GM06990 (cell line): ENCODE measurements at regions not wholly inside any gene's neighbourhood (a gene's known extent, or its start where the extent isn't known, plus 50 kb on each side); places are given as distances from the start of the nearest gene placed in this dataset.
"Not testable (repeated sequence)": the region's sequence is repeated elsewhere in the genome, so short reads cannot be mapped to it uniquely, and the experiment has no call there.

ENCODE experiments used
- DNase-seq: peaks from one replicate; pipeline ENCODE4 v3.0.0-alpha.2; 2011; ENCODE audit not compliant: insufficient read length; ENCODE audit errors: extremely low read depth
- H3K27me3 ChIP-seq: replicated peaks from 2 replicates; pipeline ENCODE4 v1.6.0; 2011; ENCODE audit warnings: low read length; ENCODE audit not compliant: control insufficient read depth, insufficient read depth
- H3K36me3 ChIP-seq: 2 replicates; pipeline ENCODE4 v1.5.1; 2011; ENCODE audit warnings: low read length; ENCODE audit not compliant: control insufficient read depth, insufficient read depth
- H3K4me3 ChIP-seq: replicated peaks from 2 replicates; pipeline ENCODE4 v1.5.1; 2011; ENCODE audit warnings: low read depth, mild to moderate bottlenecking, control low read depth, low read length
- TF ChIP-seq, protein P1 (sequence below): IDR thresholded peaks from 2 replicates; pipeline ENCODE4 v1.5.1; 2011; ENCODE audit warnings: low read length, control low read depth, mild to moderate bottlenecking, inconsistent platforms; ENCODE audit not compliant: insufficient read depth, poor library complexity, severe bottlenecking

DNA sequence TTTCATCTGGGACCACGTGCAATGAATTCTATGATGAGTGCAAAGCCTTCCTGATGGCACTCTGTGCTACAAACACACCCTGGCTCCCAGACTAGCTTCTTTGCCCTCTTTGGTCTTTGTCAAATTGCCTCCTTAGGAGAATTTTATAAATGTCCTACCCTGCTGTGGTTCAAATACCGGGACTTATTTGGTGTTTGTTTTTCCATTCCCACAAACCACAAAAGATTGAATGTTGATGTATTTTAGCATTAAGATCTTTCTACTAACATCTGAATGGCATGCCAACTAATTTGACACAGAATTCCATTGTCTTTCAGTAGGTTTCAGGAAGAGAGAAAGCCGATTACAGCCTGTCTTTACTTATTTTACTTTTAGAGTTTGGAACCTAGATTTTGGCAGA, 424.2 kb upstream of the SLC35B3 start:
- Histone ChIP-seq H3K36me3 (no peaks in the 10 kb centered on the region), H3K4me3 (no peak overlapping the region), H3K27me3 (no peaks in the 10 kb centered on the region)
- DNase-seq, result no peak
- TF ChIP-seq, protein P1, sequence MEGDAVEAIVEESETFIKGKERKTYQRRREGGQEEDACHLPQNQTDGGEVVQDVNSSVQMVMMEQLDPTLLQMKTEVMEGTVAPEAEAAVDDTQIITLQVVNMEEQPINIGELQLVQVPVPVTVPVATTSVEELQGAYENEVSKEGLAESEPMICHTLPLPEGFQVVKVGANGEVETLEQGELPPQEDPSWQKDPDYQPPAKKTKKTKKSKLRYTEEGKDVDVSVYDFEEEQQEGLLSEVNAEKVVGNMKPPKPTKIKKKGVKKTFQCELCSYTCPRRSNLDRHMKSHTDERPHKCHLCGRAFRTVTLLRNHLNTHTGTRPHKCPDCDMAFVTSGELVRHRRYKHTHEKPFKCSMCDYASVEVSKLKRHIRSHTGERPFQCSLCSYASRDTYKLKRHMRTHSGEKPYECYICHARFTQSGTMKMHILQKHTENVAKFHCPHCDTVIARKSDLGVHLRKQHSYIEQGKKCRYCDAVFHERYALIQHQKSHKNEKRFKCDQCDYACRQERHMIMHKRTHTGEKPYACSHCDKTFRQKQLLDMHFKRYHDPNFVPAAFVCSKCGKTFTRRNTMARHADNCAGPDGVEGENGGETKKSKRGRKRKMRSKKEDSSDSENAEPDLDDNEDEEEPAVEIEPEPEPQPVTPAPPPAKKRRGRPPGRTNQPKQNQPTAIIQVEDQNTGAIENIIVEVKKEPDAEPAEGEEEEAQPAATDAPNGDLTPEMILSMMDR, result no peak

DNA sequence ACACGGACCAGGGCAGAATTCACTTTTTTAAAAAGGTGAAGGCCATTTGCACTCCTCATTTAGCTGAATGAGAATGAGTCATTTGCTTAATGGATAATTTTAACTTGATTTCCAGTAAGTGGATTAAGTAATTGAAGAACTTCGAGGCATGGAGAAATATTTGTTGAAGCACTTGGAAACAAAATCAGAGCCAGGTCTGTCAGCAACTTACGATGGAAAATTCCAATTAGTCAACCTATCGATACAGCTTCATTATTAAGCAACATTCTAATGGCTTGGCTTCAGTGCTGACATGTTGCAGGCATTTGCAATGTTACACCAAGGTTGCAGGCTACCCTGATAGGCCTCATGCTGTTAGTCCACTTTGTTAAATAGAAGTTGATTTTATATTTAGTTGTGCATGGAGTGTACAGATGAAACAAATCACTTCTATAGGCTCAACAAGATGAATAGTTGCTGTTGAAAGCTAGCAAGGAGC, 423.5 kb upstream of the SLC35B3 start:
- no peaks in the 10 kb centered on the region for H3K27me3 ChIP-seq
- TF ChIP-seq, protein P1, result no peak
- no peaks in the 10 kb centered on the region for H3K36me3 ChIP-seq
- no peak overlapping the region for H3K4me3 ChIP-seq
- DNase-seq, result no peak

DNA sequence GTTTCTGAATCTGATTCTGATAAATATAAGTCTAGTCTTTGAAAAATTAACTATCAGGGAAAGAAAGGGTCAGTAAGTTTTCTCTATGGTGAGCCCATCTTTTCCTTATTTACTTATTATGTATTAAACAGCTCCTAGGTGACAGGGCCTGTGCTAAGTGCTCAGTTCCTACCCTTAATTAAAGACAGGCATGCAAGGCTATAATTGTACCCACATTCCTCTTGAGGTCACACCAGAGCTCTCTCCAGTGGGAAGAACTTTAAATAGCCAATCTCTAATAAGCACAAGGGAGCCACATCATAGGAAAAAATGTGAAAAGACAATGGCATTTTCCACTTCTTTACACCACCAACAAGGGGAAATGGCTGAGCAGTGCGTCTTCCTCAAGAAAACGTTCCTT, 421.8 kb upstream of the SLC35B3 start:
- H3K36me3 ChIP-seq, result no peaks in the 10 kb centered on the region
- DNase-seq, result no peak

DNA sequence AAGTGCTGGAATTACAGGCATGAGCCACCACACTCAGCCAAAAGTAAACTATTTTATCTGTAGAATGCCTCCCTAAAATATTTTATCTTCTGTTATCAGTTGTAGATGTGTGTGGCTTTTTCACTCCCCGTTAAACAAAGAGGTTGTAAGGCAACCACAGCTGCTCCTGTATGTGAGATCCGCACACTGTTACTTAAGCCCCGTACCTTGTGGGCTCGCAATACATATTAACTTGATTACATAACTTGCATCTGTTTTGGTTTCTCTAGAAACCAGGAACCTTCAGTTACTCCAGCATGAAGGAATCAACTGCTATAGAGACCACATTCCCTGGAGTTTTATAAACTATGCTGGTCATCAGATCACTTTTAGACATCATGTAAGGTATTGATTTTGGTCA, 420.1 kb upstream of the SLC35B3 start:
- Histone ChIP-seq H3K27me3 (no peaks in the 10 kb centered on the region), H3K4me3 (no peak overlapping the region), H3K36me3 (no peaks in the 10 kb centered on the region)
- TF ChIP-seq, protein P1, result no peak
- no peak for DNase-seq

More for the DNA sequence above, 421.8 kb upstream of the SLC35B3 start:
- Histone ChIP-seq H3K4me3 (no peak overlapping the region), H3K27me3 (no peaks in the 10 kb centered on the region)
- TF ChIP-seq, protein P1, result no peak

DNA sequence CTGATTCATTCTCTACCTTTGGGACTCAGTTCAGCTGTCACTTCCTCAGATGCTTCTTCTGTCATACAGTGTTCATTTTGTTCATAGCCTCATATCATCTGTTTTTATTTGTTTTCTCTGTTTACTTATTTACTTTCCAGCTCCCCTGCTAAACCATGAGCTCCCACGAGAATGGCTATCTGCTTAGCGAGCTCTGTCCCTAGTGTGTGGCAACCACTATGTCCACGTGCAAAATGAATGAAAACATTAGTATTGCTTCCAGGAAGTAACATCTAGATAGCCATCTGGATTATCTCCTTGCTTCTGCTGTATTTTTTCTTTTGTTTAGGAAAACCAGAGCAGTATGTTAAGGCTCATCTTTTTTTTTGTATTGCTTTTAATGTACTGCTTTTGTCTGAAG, 417.0 kb upstream of the SLC35B3 start:
- TF ChIP-seq, protein P1, result no peak
- H3K4me3 ChIP-seq, result no peak overlapping the region
- DNase-seq, result no peak
- H3K36me3 ChIP-seq, result no peaks in the 10 kb centered on the region
- H3K27me3 ChIP-seq, result no peaks in the 10 kb centered on the region

DNA sequence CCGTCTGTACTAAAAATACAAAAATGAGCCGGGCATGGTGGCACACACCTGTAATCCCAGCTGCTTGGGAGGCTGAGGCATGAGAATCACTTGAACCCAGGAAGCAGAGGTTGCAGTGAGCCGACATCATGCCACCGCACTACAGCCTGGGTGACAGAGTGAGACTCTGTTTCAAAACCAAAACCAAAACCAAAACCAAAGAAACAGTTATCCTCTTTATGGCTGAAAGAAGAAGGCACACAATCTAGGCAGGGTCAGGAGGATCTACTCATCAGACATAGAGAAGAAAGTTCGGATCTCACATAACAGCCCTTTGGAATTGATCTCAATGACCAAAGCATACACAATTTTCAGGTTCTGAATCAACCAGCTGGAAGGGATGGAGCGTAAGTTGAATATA, 411.3 kb upstream of the SLC35B3 start:
- H3K27me3 ChIP-seq, DNase-seq, H3K4me3 ChIP-seq, H3K36me3 ChIP-seq: not testable (repeated sequence)
